Neural crest cell (in vitro differentiated cells): ENCODE measurements at regions not wholly inside any gene's neighbourhood (a gene's known extent, or its start where the extent isn't known, plus 50 kb on each side); places are given as distances from the start of the nearest gene placed in this dataset.

Source experiments
- DNase-seq: peaks from one replicate; pipeline ENCODE4 v3.0.0; 2021; ENCODE audit warnings: low read depth, mixed read lengths, low spot score
- H3K27ac Mint-ChIP-seq: one replicate; pipeline ENCODE4 v1.8.0; 2021; ENCODE audit warnings: mild to moderate bottlenecking, mixed read lengths; ENCODE audit not compliant: unreplicated experiment
- H3K27me3 Mint-ChIP-seq: 2 replicates; pipeline ENCODE4 v1.8.0; 2021; ENCODE audit warnings: low read depth, mild to moderate bottlenecking, mixed read lengths
- H3K36me3 Mint-ChIP-seq: 2 replicates; pipeline ENCODE4 v1.8.0; 2021; ENCODE audit warnings: low read depth, mild to moderate bottlenecking, mixed read lengths
- H3K4me1 Mint-ChIP-seq: 2 replicates; pipeline ENCODE4 v1.8.0; 2021; ENCODE audit warnings: mixed read lengths
- H3K4me3 Mint-ChIP-seq: one replicate; pipeline ENCODE4 v1.8.0; 2021; ENCODE audit warnings: mild to moderate bottlenecking, mixed read lengths
- H3K9me3 Mint-ChIP-seq: 2 replicates; pipeline ENCODE4 v1.8.0; 2021; ENCODE audit warnings: mixed read lengths
- TF ChIP-seq, protein P1 (sequence below): fragments of 200-600 bp; sonication (generic); conservative IDR thresholded peaks from 2 replicates; pipeline ENCODE4 v1.5.0; 2021; ENCODE audit warnings: antibody characterized with exemption, mild to moderate bottlenecking

GRCh38 chr16:63612462-63613227 lies 1509.2 kb downstream of the CDH11 start:
- Mint-ChIP-seq H3K4me3 (no peak overlapping the region), H3K36me3 (peaks cover 3% of the 10 kb centered on the region), H3K27ac (no peak overlapping the region), H3K9me3 (peaks cover 17% of the 10 kb centered on the region), H3K27me3 (no peaks in the 10 kb centered on the region), H3K4me1 (peaks cover 6% of the 10 kb centered on the region)
- no peak for DNase-seq
- TF ChIP-seq, protein P1, sequence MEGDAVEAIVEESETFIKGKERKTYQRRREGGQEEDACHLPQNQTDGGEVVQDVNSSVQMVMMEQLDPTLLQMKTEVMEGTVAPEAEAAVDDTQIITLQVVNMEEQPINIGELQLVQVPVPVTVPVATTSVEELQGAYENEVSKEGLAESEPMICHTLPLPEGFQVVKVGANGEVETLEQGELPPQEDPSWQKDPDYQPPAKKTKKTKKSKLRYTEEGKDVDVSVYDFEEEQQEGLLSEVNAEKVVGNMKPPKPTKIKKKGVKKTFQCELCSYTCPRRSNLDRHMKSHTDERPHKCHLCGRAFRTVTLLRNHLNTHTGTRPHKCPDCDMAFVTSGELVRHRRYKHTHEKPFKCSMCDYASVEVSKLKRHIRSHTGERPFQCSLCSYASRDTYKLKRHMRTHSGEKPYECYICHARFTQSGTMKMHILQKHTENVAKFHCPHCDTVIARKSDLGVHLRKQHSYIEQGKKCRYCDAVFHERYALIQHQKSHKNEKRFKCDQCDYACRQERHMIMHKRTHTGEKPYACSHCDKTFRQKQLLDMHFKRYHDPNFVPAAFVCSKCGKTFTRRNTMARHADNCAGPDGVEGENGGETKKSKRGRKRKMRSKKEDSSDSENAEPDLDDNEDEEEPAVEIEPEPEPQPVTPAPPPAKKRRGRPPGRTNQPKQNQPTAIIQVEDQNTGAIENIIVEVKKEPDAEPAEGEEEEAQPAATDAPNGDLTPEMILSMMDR: no peak

DNA sequence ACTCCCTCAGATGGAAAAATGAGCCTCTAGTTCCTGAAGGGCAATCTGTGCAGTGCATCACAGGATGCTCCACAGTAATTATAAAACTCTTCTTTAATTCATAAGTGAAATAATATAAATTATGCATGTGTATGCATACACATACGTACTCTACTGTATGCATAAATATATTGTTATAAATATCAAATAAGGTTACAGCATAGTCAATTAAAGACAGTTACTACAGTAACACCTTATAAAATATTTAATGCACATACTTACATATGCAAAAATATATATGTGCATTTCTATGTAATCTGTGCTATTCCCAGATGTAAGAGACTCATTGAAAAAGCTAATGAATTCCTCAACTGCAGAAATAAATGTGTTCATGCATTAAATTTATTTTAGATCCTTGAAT lies 1515.1 kb downstream of the CDH11 start:
- Mint-ChIP-seq H3K4me3 (no peak overlapping the region), H3K36me3 (no peaks in the 10 kb centered on the region), H3K9me3 (peaks cover 9% of the 10 kb centered on the region), H3K27me3 (no peaks in the 10 kb centered on the region), H3K27ac (no peak overlapping the region), H3K4me1 (no peaks in the 10 kb centered on the region)
- TF ChIP-seq, protein P1: no peak
- no peak for DNase-seq

DNA sequence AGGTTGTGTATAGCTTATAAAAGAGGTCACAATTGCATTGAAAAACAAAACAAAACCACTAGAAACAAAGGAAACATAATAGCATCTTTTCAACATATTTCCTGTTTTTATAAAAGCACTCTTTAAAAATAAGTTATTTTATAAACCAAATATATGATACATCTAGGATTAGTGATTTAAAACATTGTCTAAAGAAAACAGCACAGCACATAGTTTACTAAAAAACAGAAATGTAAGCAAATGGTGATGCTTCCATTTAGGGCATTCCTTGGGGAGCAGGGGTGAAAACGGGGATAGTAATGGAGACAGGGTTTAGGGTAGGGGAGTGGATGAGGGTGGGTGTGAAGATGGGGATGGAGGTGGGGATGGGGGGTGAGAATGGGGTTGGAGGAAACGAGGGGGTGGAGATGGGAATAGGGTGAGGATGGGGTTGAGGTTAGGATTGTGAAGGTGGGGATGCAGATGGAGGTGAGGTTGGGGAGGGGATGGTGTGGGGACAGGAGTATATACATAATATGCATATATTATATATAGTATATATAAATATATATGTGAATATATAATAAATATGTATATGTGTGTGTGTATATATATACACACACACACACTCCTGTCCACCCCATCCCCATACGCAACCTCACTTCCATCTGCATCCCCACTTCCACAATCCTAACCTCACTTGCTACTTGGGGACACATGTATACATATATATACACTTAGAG lies 1519.5 kb downstream of the CDH11 start:
- no peak overlapping the region for H3K27ac Mint-ChIP-seq
- peaks cover 3% of the 10 kb centered on the region for H3K9me3 Mint-ChIP-seq
- DNase-seq: no peak
- no peaks in the 10 kb centered on the region for H3K36me3 Mint-ChIP-seq
- H3K4me3 Mint-ChIP-seq: no peak overlapping the region
- no peaks in the 10 kb centered on the region for H3K27me3 Mint-ChIP-seq
- H3K4me1 Mint-ChIP-seq: no peaks in the 10 kb centered on the region
- TF ChIP-seq, protein P1: no peak

DNA sequence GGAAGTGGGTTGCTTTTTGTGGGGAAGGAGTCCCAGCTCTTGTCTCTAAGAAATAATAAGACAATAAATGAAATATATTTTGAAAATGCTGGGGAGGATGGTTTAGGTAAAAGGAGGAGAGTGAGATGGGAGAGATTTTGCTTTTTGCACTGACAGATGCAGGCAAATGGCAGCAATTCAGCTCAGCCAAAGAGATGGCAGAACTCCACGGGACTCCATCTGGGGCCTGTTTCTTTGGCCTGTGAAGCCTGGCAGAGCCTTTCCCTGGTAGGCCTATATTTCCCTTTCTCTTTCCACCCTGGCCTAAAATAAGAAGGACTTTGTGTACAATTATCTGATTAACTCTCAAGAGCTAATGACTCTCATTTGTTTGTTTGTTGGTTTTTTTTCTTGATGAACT lies 1525.1 kb downstream of the CDH11 start:
- H3K36me3 Mint-ChIP-seq: no peaks in the 10 kb centered on the region
- H3K27ac Mint-ChIP-seq: no peak overlapping the region
- DNase-seq: no peak
- no peaks in the 10 kb centered on the region for H3K27me3 Mint-ChIP-seq
- no peak overlapping the region for H3K4me3 Mint-ChIP-seq
- no peaks in the 10 kb centered on the region for H3K4me1 Mint-ChIP-seq
- TF ChIP-seq, protein P1: no peak
- H3K9me3 Mint-ChIP-seq: no peaks in the 10 kb centered on the region

GRCh38 chr16:63592852-63593251 lies 1529.0 kb downstream of the CDH11 start:
- Mint-ChIP-seq H3K4me1 (no peaks in the 10 kb centered on the region), H3K27me3 (no peaks in the 10 kb centered on the region), H3K36me3 (no peaks in the 10 kb centered on the region), H3K9me3 (no peaks in the 10 kb centered on the region), H3K4me3 (no peak overlapping the region), H3K27ac (no peak overlapping the region)
- TF ChIP-seq, protein P1: no peak
- no peak for DNase-seq
